ENCODE measurements at regions not wholly inside any gene's neighbourhood (a gene's known extent, or its start where the extent isn't known, plus 50 kb on each side); places are given as distances from the start of the nearest gene placed in this dataset.

- no peak for TF ChIP-seq NFIC (IDR thresholded peaks at IDR 0.05; ENCODE audit: borderline replicate concordance)
- no peak for TF ChIP-seq MEF2A (IDR thresholded peaks at IDR 0.05; ENCODE audit: borderline replicate concordance, low read depth)
- TF ChIP-seq CTCF (IDR thresholded peaks at IDR 0.05): no peak
- no peak for TF ChIP-seq CHD2 (IDR thresholded peaks at IDR 0.05; ENCODE audit: low read length, partially characterized antibody)
- no peak for TF ChIP-seq MXI1 (IDR thresholded peaks at IDR 0.05; ENCODE audit: low read depth, low read length)
- TF ChIP-seq EP300 (IDR thresholded peaks at IDR 0.05; ENCODE audit: borderline replicate concordance in 1 of 2, low read depth in 1 of 2, low read length in 1 of 2): no peak
Observed at GRCh38 chr1:234967121-234967520, 161.5 kb downstream of the TOMM20 start.

All from SK-N-SH (cell line).